HFFc6 (cell line): ENCODE measurements at regions not wholly inside any gene's neighbourhood (a gene's known extent, or its start where the extent isn't known, plus 50 kb on each side); places are given as distances from the start of the nearest gene placed in this dataset.

Experiments used
- DNase-seq: peaks from one replicate; pipeline ENCODE4 v3.0.0-alpha.2; 2018
- H3K27ac Mint-ChIP-seq: 2 replicates; pipeline ENCODE4 v1.8.0; 2020; ENCODE audit warnings: mild to moderate bottlenecking, mixed read lengths
- H3K27me3 Mint-ChIP-seq: 2 replicates; pipeline ENCODE4 v1.8.0; 2021; ENCODE audit warnings: mild to moderate bottlenecking, moderate library complexity, mixed read lengths; ENCODE audit not compliant: insufficient read depth
- H3K36me3 Mint-ChIP-seq: 2 replicates; pipeline ENCODE4 v1.8.0; 2021; ENCODE audit warnings: low read depth, mixed read lengths
- H3K4me1 Mint-ChIP-seq: 2 replicates; pipeline ENCODE4 v1.8.0; 2020; ENCODE audit warnings: low read depth, mixed read lengths
- H3K4me3 Mint-ChIP-seq: 2 replicates; pipeline ENCODE4 v1.8.0; 2020; ENCODE audit warnings: mild to moderate bottlenecking, moderate library complexity, mixed read lengths
- H3K9me3 Mint-ChIP-seq: 2 replicates; pipeline ENCODE4 v1.8.0; 2020; ENCODE audit warnings: mild to moderate bottlenecking, mixed read lengths
- TF ChIP-seq, protein P1 (sequence below): fragments of 200-600 bp; sonication (generic); IDR thresholded peaks from 2 replicates; pipeline ENCODE4 v1.5.0; 2021; ENCODE audit warnings: antibody characterized with exemption, mild to moderate bottlenecking

DNA sequence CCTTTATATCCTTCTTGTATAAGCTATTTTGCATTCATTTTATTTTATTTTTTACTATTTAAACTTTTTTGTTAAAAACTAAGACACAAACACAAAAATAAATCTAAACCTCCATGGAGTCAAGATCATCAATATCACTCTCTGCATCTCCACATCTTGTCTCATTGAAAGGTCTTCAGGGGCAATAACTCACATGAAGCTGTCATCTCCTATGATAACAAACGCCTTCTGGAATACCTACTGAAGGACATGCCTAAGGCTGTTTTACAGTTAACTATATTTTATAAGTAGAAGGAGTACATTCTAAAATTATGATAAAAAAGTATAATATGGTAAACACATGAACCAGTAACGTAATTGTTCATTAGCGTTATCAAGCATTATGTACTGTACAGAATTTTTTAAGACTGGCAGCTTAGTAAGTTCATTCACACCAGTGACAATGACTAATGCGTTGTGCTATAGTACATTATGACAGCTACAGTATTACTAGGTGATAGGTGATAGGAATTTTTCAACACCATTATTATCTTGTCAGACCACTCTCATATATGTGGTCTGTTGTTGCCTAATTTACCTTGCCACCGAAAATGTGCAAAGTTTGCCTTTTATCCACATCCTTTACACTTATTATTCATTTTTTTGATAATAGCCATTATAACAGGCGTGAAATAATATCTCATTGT lies 390.7 kb upstream of the SLITRK1 start:
- no peak for DNase-seq
- H3K27me3 Mint-ChIP-seq: no peaks in the 10 kb centered on the region
- peaks cover 5% of the 10 kb centered on the region; the same call in 1 of the 2 replicates for H3K36me3 Mint-ChIP-seq
- no peak overlapping the region for H3K27ac Mint-ChIP-seq
- TF ChIP-seq, protein P1, sequence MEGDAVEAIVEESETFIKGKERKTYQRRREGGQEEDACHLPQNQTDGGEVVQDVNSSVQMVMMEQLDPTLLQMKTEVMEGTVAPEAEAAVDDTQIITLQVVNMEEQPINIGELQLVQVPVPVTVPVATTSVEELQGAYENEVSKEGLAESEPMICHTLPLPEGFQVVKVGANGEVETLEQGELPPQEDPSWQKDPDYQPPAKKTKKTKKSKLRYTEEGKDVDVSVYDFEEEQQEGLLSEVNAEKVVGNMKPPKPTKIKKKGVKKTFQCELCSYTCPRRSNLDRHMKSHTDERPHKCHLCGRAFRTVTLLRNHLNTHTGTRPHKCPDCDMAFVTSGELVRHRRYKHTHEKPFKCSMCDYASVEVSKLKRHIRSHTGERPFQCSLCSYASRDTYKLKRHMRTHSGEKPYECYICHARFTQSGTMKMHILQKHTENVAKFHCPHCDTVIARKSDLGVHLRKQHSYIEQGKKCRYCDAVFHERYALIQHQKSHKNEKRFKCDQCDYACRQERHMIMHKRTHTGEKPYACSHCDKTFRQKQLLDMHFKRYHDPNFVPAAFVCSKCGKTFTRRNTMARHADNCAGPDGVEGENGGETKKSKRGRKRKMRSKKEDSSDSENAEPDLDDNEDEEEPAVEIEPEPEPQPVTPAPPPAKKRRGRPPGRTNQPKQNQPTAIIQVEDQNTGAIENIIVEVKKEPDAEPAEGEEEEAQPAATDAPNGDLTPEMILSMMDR: no peak
- H3K4me1 Mint-ChIP-seq: peaks cover 38% of the 10 kb centered on the region
- H3K4me3 Mint-ChIP-seq: no peak overlapping the region
- H3K9me3 Mint-ChIP-seq: no peaks in the 10 kb centered on the region

DNA sequence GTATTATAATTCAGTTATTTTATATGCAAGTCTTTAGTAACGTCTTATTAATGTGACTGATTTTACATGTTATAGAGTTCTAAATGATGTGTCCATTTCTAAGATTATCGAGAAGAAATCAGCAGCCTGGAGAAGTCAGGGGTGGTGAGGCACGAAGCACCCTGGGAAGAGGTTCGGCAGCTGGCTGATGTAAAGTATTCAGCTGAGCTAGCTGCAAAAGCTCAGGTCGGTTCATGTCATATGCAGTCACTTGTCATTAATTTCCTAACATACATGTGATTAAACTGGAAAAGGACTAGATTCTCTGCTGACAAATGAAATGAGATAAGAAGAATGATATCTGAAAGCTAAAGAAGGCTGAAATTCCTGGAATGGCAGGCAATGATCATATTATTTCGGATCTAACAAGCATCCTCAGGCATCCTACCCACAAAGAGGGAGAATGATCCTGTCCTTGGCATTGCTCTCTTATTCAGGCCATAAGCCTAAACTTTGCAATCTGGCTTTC lies 383.0 kb upstream of the SLITRK1 start:
- no peaks in the 10 kb centered on the region for H3K9me3 Mint-ChIP-seq
- no peak overlapping the region; the same call in 1 of the 2 replicates for H3K4me3 Mint-ChIP-seq
- no peaks in the 10 kb centered on the region for H3K36me3 Mint-ChIP-seq
- H3K27me3 Mint-ChIP-seq: no peaks in the 10 kb centered on the region
- DNase-seq: no peak
- TF ChIP-seq, protein P1: no peak
- peak overlapping the region; percentile 17; the same call in 1 of the 2 replicates for H3K27ac Mint-ChIP-seq
- H3K4me1 Mint-ChIP-seq: peaks cover 72% of the 10 kb centered on the region

GRCh38 chr13:84263354-84264069 lies 381.2 kb upstream of the SLITRK1 start:
- peaks cover 59% of the 10 kb centered on the region for H3K4me1 Mint-ChIP-seq
- H3K27ac Mint-ChIP-seq: no peak overlapping the region; the same call in 1 of the 2 replicates
- no peaks in the 10 kb centered on the region for H3K36me3 Mint-ChIP-seq
- no peaks in the 10 kb centered on the region for H3K27me3 Mint-ChIP-seq
- no peak for DNase-seq
- H3K9me3 Mint-ChIP-seq: no peaks in the 10 kb centered on the region
- peak overlapping the region; percentile 52; the same call in 1 of the 2 replicates for H3K4me3 Mint-ChIP-seq
- TF ChIP-seq, protein P1: no peak

DNA sequence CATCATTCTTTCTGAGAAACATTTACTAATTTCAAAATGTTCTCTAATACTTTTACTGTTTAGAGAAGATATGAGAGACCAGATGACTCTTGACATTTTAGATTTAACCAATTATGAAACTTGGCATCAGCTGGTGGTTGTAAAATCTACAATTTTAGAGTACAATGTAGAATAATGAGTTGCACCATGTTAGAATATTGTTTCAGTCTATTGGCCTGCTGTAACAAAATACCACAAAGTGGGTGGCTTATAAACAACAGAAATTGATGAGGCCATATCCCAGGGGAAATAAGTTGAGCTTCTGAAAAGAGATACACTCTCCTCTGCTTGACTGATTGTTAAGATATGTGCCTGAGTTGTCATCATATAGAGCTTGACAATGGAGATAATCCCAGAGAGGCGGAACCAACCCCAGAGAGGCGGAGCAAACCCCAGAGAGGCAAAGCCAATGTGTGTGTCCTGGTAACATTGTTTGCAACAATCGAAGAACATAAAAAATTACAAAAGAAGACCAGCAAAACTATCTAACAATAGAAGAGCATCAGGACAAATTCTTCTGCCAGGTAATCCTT lies 373.0 kb upstream of the SLITRK1 start:
- Mint-ChIP-seq H3K9me3 (peaks cover 15% of the 10 kb centered on the region), H3K4me1 (peaks cover 34% of the 10 kb centered on the region), H3K4me3 (no peak overlapping the region), H3K27me3 (no peaks in the 10 kb centered on the region), H3K27ac (no peak overlapping the region), H3K36me3 (peaks cover 14% of the 10 kb centered on the region)
- TF ChIP-seq, protein P1: no peak
- no peak for DNase-seq

DNA sequence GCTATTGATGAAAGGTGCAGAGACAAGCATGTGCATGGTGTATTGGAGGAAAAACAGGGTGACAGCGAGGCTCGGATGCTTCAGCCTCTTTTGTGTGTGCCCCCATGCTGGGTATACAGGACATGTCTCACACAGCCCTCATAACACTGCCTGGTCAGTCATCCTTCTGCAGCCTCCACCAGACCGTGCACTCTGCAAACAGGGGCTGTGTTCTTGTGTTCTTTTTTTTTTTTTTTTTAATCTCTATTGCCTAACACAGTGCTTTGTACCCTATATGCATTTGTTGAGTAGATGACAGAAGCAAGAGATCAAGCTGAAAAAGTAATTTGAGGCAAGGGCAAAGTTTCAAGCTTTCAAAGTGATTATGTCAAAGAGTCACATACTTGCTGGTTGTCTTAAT lies 367.2 kb upstream of the SLITRK1 start:
- H3K4me3 Mint-ChIP-seq: no peak overlapping the region

More for the DNA sequence above, 367.2 kb upstream of the SLITRK1 start:
- no peak for DNase-seq
- Mint-ChIP-seq H3K27ac (no peak overlapping the region), H3K36me3 (peaks cover 14% of the 10 kb centered on the region), H3K4me1 (peaks cover 22% of the 10 kb centered on the region), H3K27me3 (no peaks in the 10 kb centered on the region), H3K9me3 (peaks cover 15% of the 10 kb centered on the region)
- TF ChIP-seq, protein P1: no peak
